ENCODE measurements at regions not wholly inside any gene's neighbourhood (a gene's known extent, or its start where the extent isn't known, plus 50 kb on each side); places are given as distances from the start of the nearest gene placed in this dataset.

- Mint-ChIP-seq H3K4me3 (no peak overlapping the region), H3K36me3 (ENCODE audit: insufficient read depth in 2 of 2) (no peaks in the 10 kb centered on the region), H3K27ac (no peak overlapping the region), H3K4me1 (ENCODE audit: low read depth) (no peaks in the 10 kb centered on the region), H3K27me3 (ENCODE audit: low read depth) (no peaks in the 10 kb centered on the region), H3K9me3 (no peaks in the 10 kb centered on the region)
- DNase-seq (no peak), ATAC-seq (replicated peaks in 1 of 2) (no peak)
Observed at GRCh38 chr3:124275412-124275811, 283.5 kb upstream of the ROPN1 start.

- Mint-ChIP-seq H3K9me3 (no peaks in the 10 kb centered on the region), H3K4me1 (ENCODE audit: low read depth) (no peaks in the 10 kb centered on the region), H3K27ac (no peak overlapping the region), H3K4me3 (no peak overlapping the region), H3K36me3 (ENCODE audit: insufficient read depth in 2 of 2) (no peaks in the 10 kb centered on the region), H3K27me3 (ENCODE audit: low read depth) (no peaks in the 10 kb centered on the region)
- DNase-seq, result no peak
- ATAC-seq (replicated peaks in 1 of 2), result no peak
Observed at GRCh38 chr3:124276133-124276532, 284.2 kb upstream of the ROPN1 start.

GRCh38 chr3:124276539-124277143, 284.7 kb upstream of the ROPN1 start:
- no peak overlapping the region for H3K4me3 Mint-ChIP-seq
- no peaks in the 10 kb centered on the region for H3K9me3 Mint-ChIP-seq
- DNase-seq, result no peak
- no peaks in the 10 kb centered on the region for H3K4me1 Mint-ChIP-seq (ENCODE audit: low read depth)
- no peaks in the 10 kb centered on the region for H3K27me3 Mint-ChIP-seq (ENCODE audit: low read depth)
- no peak overlapping the region for H3K27ac Mint-ChIP-seq
- no peak for ATAC-seq (replicated peaks in 1 of 2)
- H3K36me3 Mint-ChIP-seq (ENCODE audit: insufficient read depth in 2 of 2), result no peaks in the 10 kb centered on the region

GRCh38 chr3:124277144-124277890, 285.4 kb upstream of the ROPN1 start:
- no peaks in the 10 kb centered on the region for H3K36me3 Mint-ChIP-seq (ENCODE audit: insufficient read depth in 2 of 2)
- no peak overlapping the region for H3K4me3 Mint-ChIP-seq
- H3K4me1 Mint-ChIP-seq (ENCODE audit: low read depth), result no peaks in the 10 kb centered on the region
- no peak overlapping the region for H3K27ac Mint-ChIP-seq
- no peaks in the 10 kb centered on the region for H3K27me3 Mint-ChIP-seq (ENCODE audit: low read depth)
- H3K9me3 Mint-ChIP-seq, result no peaks in the 10 kb centered on the region
- ATAC-seq (replicated peaks in 1 of 2) (no peak), DNase-seq (no peak)

- ATAC-seq (replicated peaks in 1 of 2) (no peak), DNase-seq (no peak)
- H3K36me3 Mint-ChIP-seq (ENCODE audit: insufficient read depth in 2 of 2), result no peaks in the 10 kb centered on the region
- no peaks in the 10 kb centered on the region for H3K27me3 Mint-ChIP-seq (ENCODE audit: low read depth)
- H3K4me3 Mint-ChIP-seq, result no peak overlapping the region
- no peaks in the 10 kb centered on the region for H3K4me1 Mint-ChIP-seq (ENCODE audit: low read depth)
- H3K27ac Mint-ChIP-seq, result no peak overlapping the region
- H3K9me3 Mint-ChIP-seq, result no peaks in the 10 kb centered on the region
Observed at GRCh38 chr3:124281453-124282316, 289.8 kb upstream of the ROPN1 start.

- Mint-ChIP-seq H3K4me1 (ENCODE audit: low read depth) (no peaks in the 10 kb centered on the region), H3K9me3 (no peaks in the 10 kb centered on the region), H3K27ac (no peak overlapping the region), H3K27me3 (ENCODE audit: low read depth) (peaks cover under 1% of the 10 kb centered on the region), H3K4me3 (no peak overlapping the region), H3K36me3 (ENCODE audit: insufficient read depth in 2 of 2) (no peaks in the 10 kb centered on the region)
- no peak for DNase-seq
- no peak for ATAC-seq (replicated peaks in 1 of 2)
Observed at GRCh38 chr3:124282751-124283651, 291.1 kb upstream of the ROPN1 start.

GRCh38 chr3:124283652-124284023, 291.7 kb upstream of the ROPN1 start:
- Mint-ChIP-seq H3K4me3 (no peak overlapping the region), H3K36me3 (ENCODE audit: insufficient read depth in 2 of 2) (no peaks in the 10 kb centered on the region), H3K27me3 (ENCODE audit: low read depth) (peaks cover 6% of the 10 kb centered on the region), H3K4me1 (ENCODE audit: low read depth) (no peaks in the 10 kb centered on the region), H3K9me3 (no peaks in the 10 kb centered on the region), H3K27ac (no peak overlapping the region)
- no peak for ATAC-seq (replicated peaks in 1 of 2)
- DNase-seq, result no peak

- ATAC-seq (replicated peaks in 1 of 2) (no peak), DNase-seq (no peak)
- H3K9me3 Mint-ChIP-seq, result peaks cover 0 to 1% of the 10 kb centered on the region in 2 donors
- H3K27me3 Mint-ChIP-seq (ENCODE audit: low read depth), result peaks cover 17% of the 10 kb centered on the region
- H3K27ac Mint-ChIP-seq, result no peak overlapping the region
- no peaks in the 10 kb centered on the region for H3K36me3 Mint-ChIP-seq (ENCODE audit: insufficient read depth in 2 of 2)
- H3K4me1 Mint-ChIP-seq (ENCODE audit: low read depth), result no peaks in the 10 kb centered on the region
- H3K4me3 Mint-ChIP-seq, result no peak overlapping the region
Observed at GRCh38 chr3:124288996-124289395, 297.1 kb upstream of the ROPN1 start.

GRCh38 chr3:124291008-124291407, 299.1 kb upstream of the ROPN1 start:
- H3K27me3 Mint-ChIP-seq (ENCODE audit: low read depth), result peaks cover 17% of the 10 kb centered on the region
- H3K36me3 Mint-ChIP-seq (ENCODE audit: insufficient read depth in 2 of 2), result no peaks in the 10 kb centered on the region
- no peaks in the 10 kb centered on the region for H3K4me1 Mint-ChIP-seq (ENCODE audit: low read depth)
- no peak overlapping the region for H3K4me3 Mint-ChIP-seq
- peaks cover 0 to 1% of the 10 kb centered on the region in 2 donors for H3K9me3 Mint-ChIP-seq
- no peak overlapping the region for H3K27ac Mint-ChIP-seq
- ATAC-seq (replicated peaks in 1 of 2), result no peak
- no peak for DNase-seq

GRCh38 chr3:124292329-124292728, 300.4 kb upstream of the ROPN1 start:
- Mint-ChIP-seq H3K27ac (no peak overlapping the region), H3K27me3 (ENCODE audit: low read depth) (peaks cover 17% of the 10 kb centered on the region), H3K36me3 (ENCODE audit: insufficient read depth in 2 of 2) (no peaks in the 10 kb centered on the region), H3K4me3 (no peak overlapping the region), H3K4me1 (ENCODE audit: low read depth) (no peaks in the 10 kb centered on the region), H3K9me3 (peaks cover 0 to 1% of the 10 kb centered on the region in 2 donors)
- ATAC-seq (replicated peaks in 1 of 2) (no peak), DNase-seq (no peak)

- H3K27me3 Mint-ChIP-seq (ENCODE audit: low read depth), result peaks cover 14% of the 10 kb centered on the region
- H3K4me3 Mint-ChIP-seq, result no peak overlapping the region
- DNase-seq (no peak), ATAC-seq (replicated peaks in 1 of 2) (no peak)
- no peaks in the 10 kb centered on the region for H3K36me3 Mint-ChIP-seq (ENCODE audit: insufficient read depth in 2 of 2)
- H3K9me3 Mint-ChIP-seq, result peaks cover 0 to 1% of the 10 kb centered on the region in 2 donors
- no peaks in the 10 kb centered on the region for H3K4me1 Mint-ChIP-seq (ENCODE audit: low read depth)
- no peak overlapping the region for H3K27ac Mint-ChIP-seq
Observed at GRCh38 chr3:124293584-124293983, 301.7 kb upstream of the ROPN1 start.

GRCh38 chr3:124295362-124295761, 303.4 kb upstream of the ROPN1 start:
- no peak for ATAC-seq (replicated peaks in 1 of 2)
- Mint-ChIP-seq H3K9me3 (peaks cover 0 to 1% of the 10 kb centered on the region in 2 donors), H3K36me3 (ENCODE audit: insufficient read depth in 2 of 2) (no peaks in the 10 kb centered on the region), H3K4me3 (no peak overlapping the region), H3K4me1 (ENCODE audit: low read depth) (no peaks in the 10 kb centered on the region), H3K27ac (no peak overlapping the region), H3K27me3 (ENCODE audit: low read depth) (peaks cover 19% of the 10 kb centered on the region)
- DNase-seq, result no peak

All from activated T-cell treated with anti-CD3 and anti-CD28 coated beads, Interleukin-2, amount 50 U/mL, for 72 hours (primary cell).